Jurkat, Clone E6-1 (cell line): ENCODE measurements at regions not wholly inside any gene's neighbourhood (a gene's known extent, or its start where the extent isn't known, plus 50 kb on each side); places are given as distances from the start of the nearest gene placed in this dataset.
"Not testable (repeated sequence)": the region's sequence is repeated elsewhere in the genome, so short reads cannot be mapped to it uniquely, and the experiment has no call there.

Source experiments
- DNase-seq: peaks from one replicate; pipeline ENCODE4 v3.0.0-alpha.2; 2011; ENCODE audit warnings: low read depth, low spot score
- H3K4me3 ChIP-seq: 2 replicates; pipeline ENCODE4 v1.5.1; 2011; ENCODE audit warnings: mild to moderate bottlenecking, low read length, control low read depth, moderate library complexity

- no peak overlapping the region for H3K4me3 ChIP-seq
- DNase-seq = no peak
Observed at GRCh38 chr12:111276146-111276545, 92.7 kb downstream of the PHETA1 start.

- DNase-seq = no peak
- no peak overlapping the region for H3K4me3 ChIP-seq
Observed at GRCh38 chr12:111275308-111275707, 93.6 kb downstream of the PHETA1 start.

GRCh38 chr12:111274777-111275176 lies 94.1 kb downstream of the PHETA1 start:
- peak; percentile 4 for DNase-seq
- H3K4me3 ChIP-seq = no peak overlapping the region

GRCh38 chr12:111271674-111272418 lies 97.0 kb downstream of the PHETA1 start:
- peak; percentile 9 for DNase-seq

GRCh38 chr12:111270774-111271173 lies 98.1 kb downstream of the PHETA1 start:
- DNase-seq = no peak
- H3K4me3 ChIP-seq = no peak overlapping the region

More at GRCh38 chr12:111271674-111272418, 97.0 kb downstream of the PHETA1 start:
- H3K4me3 ChIP-seq = no peak overlapping the region

- no peak for DNase-seq
- H3K4me3 ChIP-seq = no peak overlapping the region
Observed at GRCh38 chr12:111270239-111270638, 98.7 kb downstream of the PHETA1 start.

GRCh38 chr12:111269718-111270117 lies 99.2 kb downstream of the PHETA1 start:
- DNase-seq = no peak
- no peak overlapping the region for H3K4me3 ChIP-seq

- no peak overlapping the region for H3K4me3 ChIP-seq
- DNase-seq = peak; percentile 6
Observed at GRCh38 chr12:111268738-111269572, 99.9 kb downstream of the PHETA1 start.

GRCh38 chr12:111267144-111267543 lies 101.8 kb downstream of the PHETA1 start:
- no peak overlapping the region for H3K4me3 ChIP-seq
- DNase-seq = no peak

GRCh38 chr12:111261911-111262676 lies 106.8 kb downstream of the PHETA1 start:
- DNase-seq = no peak
- H3K4me3 ChIP-seq = no peak overlapping the region

- no peak for DNase-seq
- H3K4me3 ChIP-seq = no peak overlapping the region
Observed at GRCh38 chr12:111260732-111261131, 108.2 kb downstream of the PHETA1 start.

GRCh38 chr12:111259231-111259630 lies 109.7 kb downstream of the PHETA1 start:
- DNase-seq = no peak
- no peak overlapping the region for H3K4me3 ChIP-seq

- H3K4me3 ChIP-seq, DNase-seq: not testable (repeated sequence)
Observed at GRCh38 chr12:111258081-111258480, 110.8 kb downstream of the PHETA1 start.

GRCh38 chr12:111257435-111257902 lies 111.4 kb downstream of the PHETA1 start:
- no peak overlapping the region for H3K4me3 ChIP-seq
- no peak for DNase-seq

GRCh38 chr12:111256629-111257434 lies 112.1 kb downstream of the PHETA1 start:
- no peak for DNase-seq

GRCh38 chr12:111255261-111255660 lies 113.6 kb downstream of the PHETA1 start:
- DNase-seq = no peak
- no peak overlapping the region for H3K4me3 ChIP-seq

More at GRCh38 chr12:111256629-111257434, 112.1 kb downstream of the PHETA1 start:
- no peak overlapping the region for H3K4me3 ChIP-seq

GRCh38 chr12:111254106-111254505 lies 114.8 kb downstream of the PHETA1 start:
- H3K4me3 ChIP-seq = no peak overlapping the region
- DNase-seq = no peak

GRCh38 chr12:111253213-111253612 lies 115.7 kb downstream of the PHETA1 start:
- no peak for DNase-seq
- H3K4me3 ChIP-seq = no peak overlapping the region

- H3K4me3 ChIP-seq = no peak overlapping the region
Observed at GRCh38 chr12:111251787-111252186, 117.1 kb downstream of the PHETA1 start.

More at GRCh38 chr12:111251787-111252186, 117.1 kb downstream of the PHETA1 start:
- DNase-seq = no peak
